Hematopoietic multipotent progenitor cell treated with erythropoietin and hydrocortisone succinate and interleukin-3 and kit ligand, for 4 days (in vitro differentiated cells): ENCODE measurements at regions not wholly inside any gene's neighbourhood (a gene's known extent, or its start where the extent isn't known, plus 50 kb on each side); places are given as distances from the start of the nearest gene placed in this dataset.
"Not testable (repeated sequence)": the region's sequence is repeated elsewhere in the genome, so short reads cannot be mapped to it uniquely, and the experiment has no call there.

Experiments
- DNase-seq: peaks from one replicate; pipeline ENCODE4 v3.0.0-alpha.2; 2015

- no peak for DNase-seq
These were observed 331.6 kb upstream of the PTGER4 start for GRCh38 chr5:40347981-40348725.

GRCh38 chr5:40346901-40347300 lies 332.8 kb upstream of the PTGER4 start:
- no peak for DNase-seq

GRCh38 chr5:40338434-40338833 lies 341.3 kb upstream of the PTGER4 start:
- not testable (repeated sequence) for DNase-seq

- DNase-seq = no peak
These were observed 345.5 kb upstream of the PTGER4 start for GRCh38 chr5:40334242-40334635.

- peak; percentile 39 for DNase-seq
These were observed 346.1 kb upstream of the PTGER4 start for GRCh38 chr5:40333459-40334241.

- DNase-seq = peak; percentile 11
These were observed 346.7 kb upstream of the PTGER4 start for GRCh38 chr5:40332970-40333369.

GRCh38 chr5:40331616-40332015 lies 348.1 kb upstream of the PTGER4 start:
- DNase-seq = no peak

GRCh38 chr5:40321514-40321913 lies 358.2 kb upstream of the PTGER4 start:
- no peak for DNase-seq

GRCh38 chr5:40318395-40318794 lies 361.3 kb upstream of the PTGER4 start:
- DNase-seq = no peak

- no peak for DNase-seq
These were observed 362.7 kb upstream of the PTGER4 start for GRCh38 chr5:40317023-40317422.

- DNase-seq = no peak
These were observed 364.6 kb upstream of the PTGER4 start for GRCh38 chr5:40315126-40315525.

GRCh38 chr5:40314275-40314674 lies 365.4 kb upstream of the PTGER4 start:
- no peak for DNase-seq

GRCh38 chr5:40312205-40312604 lies 367.5 kb upstream of the PTGER4 start:
- no peak for DNase-seq

GRCh38 chr5:40309851-40310250 lies 369.9 kb upstream of the PTGER4 start:
- no peak for DNase-seq

- no peak for DNase-seq
These were observed 370.8 kb upstream of the PTGER4 start for GRCh38 chr5:40308867-40309266.

GRCh38 chr5:40307920-40308319 lies 371.8 kb upstream of the PTGER4 start:
- DNase-seq = no peak

- no peak for DNase-seq
These were observed 372.7 kb upstream of the PTGER4 start for GRCh38 chr5:40306869-40307487.

GRCh38 chr5:40292006-40292405 lies 387.7 kb upstream of the PTGER4 start:
- peak; percentile 6 for DNase-seq

- no peak for DNase-seq
These were observed 388.4 kb upstream of the PTGER4 start for GRCh38 chr5:40291338-40291737.

GRCh38 chr5:40288800-40289485 lies 390.8 kb upstream of the PTGER4 start:
- no peak for DNase-seq

- no peak for DNase-seq
These were observed 394.9 kb upstream of the PTGER4 start for GRCh38 chr5:40284863-40285262.

- DNase-seq = no peak
These were observed 400.8 kb upstream of the PTGER4 start for GRCh38 chr5:40278881-40279280.

- DNase-seq = no peak
These were observed 402.4 kb upstream of the PTGER4 start for GRCh38 chr5:40277161-40277906.
